HG03108 (cell line): ENCODE measurements at regions not wholly inside any gene's neighbourhood (a gene's known extent, or its start where the extent isn't known, plus 50 kb on each side); places are given as distances from the start of the nearest gene placed in this dataset.
"Not testable (repeated sequence)": the region's sequence is repeated elsewhere in the genome, so short reads cannot be mapped to it uniquely, and the experiment has no call there.

ENCODE experiments used
- ATAC-seq: cut with Tn5 transposase; IDR thresholded peaks from one replicate; pipeline ENCODE4 v1.9.1; 2021; ENCODE audit warnings: moderate library complexity; ENCODE audit not compliant: unreplicated experiment

GRCh38 chr1:206311611-206312273 is 108.4 kb downstream of the SRGAP2 start:
- not testable (repeated sequence) for ATAC-seq

GRCh38 chr1:206312274-206312665 is 108.9 kb downstream of the SRGAP2 start:
- not testable (repeated sequence) for ATAC-seq

- ATAC-seq, result not testable (repeated sequence)
Observed at GRCh38 chr1:206314951-206315636, 111.8 kb downstream of the SRGAP2 start.

- ATAC-seq, result not testable (repeated sequence)
Observed at GRCh38 chr1:206316901-206317300, 113.6 kb downstream of the SRGAP2 start.

GRCh38 chr1:206317878-206318514 is 114.7 kb downstream of the SRGAP2 start:
- not testable (repeated sequence) for ATAC-seq

- ATAC-seq, result not testable (repeated sequence)
Observed at GRCh38 chr1:206320227-206320626, 116.9 kb downstream of the SRGAP2 start.

GRCh38 chr1:206326159-206326939 is 123.0 kb downstream of the SRGAP2 start:
- ATAC-seq, result not testable (repeated sequence)

GRCh38 chr1:206331597-206331996 is 128.3 kb downstream of the SRGAP2 start:
- not testable (repeated sequence) for ATAC-seq

- not testable (repeated sequence) for ATAC-seq
Observed at GRCh38 chr1:206333316-206333715, 130.0 kb downstream of the SRGAP2 start.

GRCh38 chr1:206333897-206334296 is 130.6 kb downstream of the SRGAP2 start:
- ATAC-seq, result not testable (repeated sequence)

- ATAC-seq, result not testable (repeated sequence)
Observed at GRCh38 chr1:206334481-206334880, 131.1 kb downstream of the SRGAP2 start.

GRCh38 chr1:206335162-206335561 is 131.8 kb downstream of the SRGAP2 start:
- not testable (repeated sequence) for ATAC-seq

GRCh38 chr1:206335875-206336846 is 132.8 kb downstream of the SRGAP2 start:
- ATAC-seq, result not testable (repeated sequence)

- ATAC-seq, result not testable (repeated sequence)
Observed at GRCh38 chr1:206337024-206337423, 133.3 kb upstream of the IKBKE start.

- ATAC-seq, result not testable (repeated sequence)
Observed at GRCh38 chr1:206350493-206351275, 119.6 kb upstream of the IKBKE start.

- not testable (repeated sequence) for ATAC-seq
Observed at GRCh38 chr1:206351276-206352052, 118.8 kb upstream of the IKBKE start.

- ATAC-seq, result not testable (repeated sequence)
Observed at GRCh38 chr1:206356310-206356709, 114.0 kb upstream of the IKBKE start.

GRCh38 chr1:206357962-206358361 is 112.3 kb upstream of the IKBKE start:
- not testable (repeated sequence) for ATAC-seq
